ENCODE measurements at regions not wholly inside any gene's neighbourhood (a gene's known extent, or its start where the extent isn't known, plus 50 kb on each side); places are given as distances from the start of the nearest gene placed in this dataset.
"Not testable (repeated sequence)": the region's sequence is repeated elsewhere in the genome, so short reads cannot be mapped to it uniquely, and the experiment has no call there.

DNA sequence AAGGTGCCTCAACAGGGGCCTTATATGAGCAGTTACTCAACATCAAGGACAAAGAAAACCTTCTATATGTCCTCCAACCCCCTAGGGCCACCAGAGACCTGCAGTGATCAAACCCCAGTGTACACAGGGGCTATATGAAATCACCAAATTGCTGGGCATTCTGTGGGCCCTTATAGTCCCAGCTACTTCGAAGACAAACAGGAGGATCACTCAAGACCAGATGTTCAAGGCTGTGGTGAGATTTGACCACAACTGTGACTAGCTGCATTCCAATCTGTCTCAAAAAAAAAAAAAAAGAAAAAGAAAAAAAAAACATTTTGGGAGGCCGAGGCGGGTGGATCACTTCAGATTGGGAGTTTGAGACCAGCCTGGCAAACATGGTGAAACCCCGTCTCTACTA lies 51.0 kb upstream of the PRB2 start:
- DNase-seq: peak; percentile 38

DNA sequence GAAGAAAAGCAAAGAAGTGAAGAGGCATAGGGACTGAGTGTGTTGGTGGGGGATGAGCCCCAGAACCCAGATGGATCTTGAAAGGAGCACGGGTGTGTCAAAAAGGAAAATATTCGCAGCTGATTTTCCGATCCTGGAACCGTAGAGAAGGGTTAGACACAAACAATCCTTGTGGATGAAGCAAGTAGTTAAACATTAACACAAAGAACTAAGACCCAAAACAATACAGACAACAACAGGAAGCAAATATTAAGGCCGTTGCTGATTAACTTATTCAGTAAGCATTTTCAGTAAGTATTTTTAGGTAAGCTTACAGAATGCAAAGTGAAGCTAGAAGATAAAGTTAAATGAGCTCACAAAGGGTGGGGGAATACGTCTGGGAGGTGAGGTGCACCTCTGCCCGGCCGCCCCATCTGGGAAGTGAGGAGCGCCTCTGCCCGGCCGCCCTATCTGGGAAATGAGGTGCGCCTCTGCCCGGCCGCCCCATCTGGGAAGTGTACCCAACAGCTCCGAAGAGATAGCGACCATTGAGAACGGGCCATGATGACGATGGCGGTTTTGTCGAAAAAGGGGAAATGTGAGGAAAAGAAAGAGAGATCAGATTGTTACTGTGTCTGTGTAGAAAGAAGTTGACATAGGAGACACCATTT lies 62.8 kb upstream of the PRB2 start:
- DNase-seq: no peak

DNA sequence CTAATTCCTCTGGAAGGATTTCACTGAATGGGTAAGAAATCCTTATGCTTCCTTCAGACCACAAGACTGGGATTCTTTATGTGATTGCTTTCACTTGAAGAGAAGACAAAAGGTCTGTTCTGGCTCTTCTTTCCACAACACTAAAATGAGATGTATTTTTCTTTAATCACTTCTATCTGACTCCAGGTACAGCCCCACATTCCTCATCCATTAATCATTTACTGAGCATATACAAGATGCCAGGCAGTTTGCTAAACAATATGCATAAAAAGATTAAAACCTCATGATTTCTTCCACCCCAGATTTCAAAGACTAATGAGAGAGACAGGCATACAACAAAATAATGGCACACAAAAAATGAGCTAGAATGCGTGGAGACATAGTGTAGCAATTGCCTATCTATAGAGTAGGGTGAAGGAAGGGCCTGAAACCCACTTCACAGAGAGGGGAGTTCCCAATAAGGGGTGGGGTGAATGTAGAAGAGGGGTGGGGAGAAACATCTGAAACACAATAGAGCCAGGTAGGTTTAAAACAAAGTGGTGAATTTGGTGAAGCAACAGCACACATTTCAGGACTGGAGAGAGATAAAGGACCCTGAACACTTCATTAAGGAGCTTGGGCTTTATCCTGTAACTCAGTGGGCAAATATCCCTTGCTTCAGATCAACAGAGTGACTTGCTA lies 65.1 kb upstream of the PRB2 start:
- no peak for DNase-seq

DNA sequence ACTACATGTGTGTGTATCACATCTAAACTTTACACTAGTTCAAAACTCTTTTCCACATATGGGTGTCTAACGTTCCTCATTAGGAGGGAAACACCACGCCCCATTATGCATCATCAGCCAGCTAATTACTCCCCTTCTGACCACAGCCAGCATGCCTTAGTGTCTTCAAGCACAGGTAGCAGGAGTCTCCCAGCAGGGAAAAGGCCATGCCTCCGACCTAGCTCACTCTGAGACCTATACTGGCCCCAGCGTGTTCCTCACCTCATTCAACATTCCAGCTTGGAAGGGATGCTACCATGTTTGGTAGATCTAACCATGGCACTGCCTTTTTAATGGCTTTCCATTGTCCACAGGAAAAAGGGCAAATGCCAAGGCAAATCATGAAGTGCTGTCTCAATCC lies 66.1 kb upstream of the PRB2 start:
- DNase-seq: no peak

DNA sequence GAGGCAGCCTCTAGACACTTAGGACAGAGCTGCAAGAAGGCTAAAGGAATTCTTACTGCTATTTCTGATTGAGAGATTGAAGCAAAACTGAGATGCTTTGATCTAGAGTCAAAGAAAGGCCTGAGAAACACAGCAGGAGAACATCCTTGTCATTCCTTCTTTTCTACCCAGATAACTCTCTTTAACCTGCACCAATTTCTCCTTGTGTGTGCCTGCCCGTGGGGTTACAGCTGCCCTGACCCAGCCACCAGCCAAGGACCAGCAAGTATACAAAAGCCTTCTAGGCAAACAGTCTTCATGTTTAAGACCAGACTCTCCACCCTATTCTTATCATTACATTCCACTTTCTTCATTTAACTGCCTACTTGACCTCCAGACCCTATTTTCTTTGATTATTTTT lies 81.7 kb upstream of the PRB2 start:
- DNase-seq: no peak

DNA sequence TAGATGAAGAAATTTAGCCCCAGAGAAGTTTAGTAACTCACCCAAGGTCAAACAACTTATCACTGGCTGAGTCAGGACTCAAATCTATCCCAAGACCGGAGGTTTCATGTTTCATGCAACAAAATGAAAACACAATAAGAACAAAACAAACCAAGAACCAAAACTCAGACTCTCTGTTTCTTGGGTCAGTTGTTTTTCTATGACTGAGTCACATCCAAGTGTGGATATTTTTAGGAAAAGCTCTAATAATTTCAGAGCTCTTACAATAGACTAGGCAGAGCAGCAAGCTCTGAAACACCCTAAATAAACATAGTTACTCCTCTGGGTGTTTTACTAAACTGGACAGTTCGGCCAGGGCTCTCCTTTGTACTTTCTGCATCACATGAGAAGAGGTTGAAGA lies 87.6 kb upstream of the PRB2 start:
- DNase-seq: no peak

DNA sequence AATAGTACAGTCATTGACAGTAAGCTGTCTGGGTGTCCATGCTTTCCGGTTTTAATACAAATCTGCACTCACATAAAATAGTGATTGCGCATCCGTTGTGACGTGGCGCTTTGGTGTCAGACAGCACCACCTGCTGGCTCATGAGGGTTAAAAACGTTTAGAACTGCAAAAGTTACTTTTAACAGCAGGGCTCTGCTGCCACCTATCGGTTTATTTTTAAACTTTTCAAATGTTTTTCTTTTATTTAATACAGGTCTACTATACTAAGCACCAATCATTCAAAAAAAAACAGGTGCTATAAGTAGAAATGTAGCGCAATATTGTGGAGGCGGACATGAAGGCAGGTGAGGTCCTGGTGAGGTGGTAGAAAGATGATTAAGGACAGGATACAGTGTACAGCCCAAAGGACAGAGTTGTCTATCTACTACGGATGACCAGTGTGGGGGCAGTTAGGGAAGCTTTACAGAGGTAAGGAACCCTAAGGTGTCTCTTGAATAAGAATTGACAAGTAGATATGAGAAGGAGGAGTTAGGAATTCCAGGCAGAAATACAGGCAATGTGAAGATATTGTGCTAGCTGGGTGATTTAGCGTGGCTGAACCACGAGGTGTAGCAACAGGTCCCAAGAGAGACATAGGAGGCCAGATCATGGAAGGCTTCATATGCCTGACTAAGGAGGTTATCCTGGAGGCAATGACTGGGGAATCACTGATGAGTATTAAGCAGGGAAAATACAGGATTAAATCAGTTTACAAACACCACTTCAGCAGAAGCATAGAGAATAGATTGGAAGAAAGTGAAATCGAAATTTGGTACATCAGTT lies 91.5 kb upstream of the PRB2 start:
- DNase-seq: peak; percentile 78

DNA sequence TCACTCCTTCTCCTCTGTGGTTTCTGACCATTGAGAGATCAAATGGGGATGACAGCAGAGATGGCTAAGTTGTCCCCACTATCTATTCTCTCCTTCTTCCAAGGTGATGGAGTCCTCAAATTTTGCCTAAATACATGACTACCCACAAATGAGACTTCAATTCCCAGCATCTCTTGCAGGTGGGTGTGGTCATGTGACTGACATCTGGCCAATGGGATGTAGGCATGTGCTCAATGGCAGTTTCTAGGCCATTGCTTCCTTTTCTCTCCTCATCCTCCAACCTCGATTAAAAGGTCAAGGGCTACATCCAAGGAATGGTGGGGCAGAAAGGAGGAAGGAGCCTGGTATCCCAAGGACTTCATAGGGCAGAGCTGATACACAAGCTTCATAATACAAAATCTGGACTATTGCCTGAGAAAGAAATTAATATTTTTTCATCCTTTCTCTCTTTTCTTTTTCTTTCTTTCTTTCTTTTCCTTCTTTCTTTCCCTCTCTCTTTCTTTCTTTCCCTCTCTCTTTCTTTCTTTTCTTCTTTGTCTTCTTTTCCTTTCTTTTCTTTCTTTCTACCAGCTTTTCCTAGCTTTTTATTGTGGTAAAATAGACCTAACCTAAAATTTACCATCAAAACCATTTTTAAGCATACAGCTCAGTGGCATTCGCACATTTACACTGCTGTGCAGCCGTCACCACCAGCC lies 100.9 kb upstream of the PRB2 start:
- no peak for DNase-seq

DNA sequence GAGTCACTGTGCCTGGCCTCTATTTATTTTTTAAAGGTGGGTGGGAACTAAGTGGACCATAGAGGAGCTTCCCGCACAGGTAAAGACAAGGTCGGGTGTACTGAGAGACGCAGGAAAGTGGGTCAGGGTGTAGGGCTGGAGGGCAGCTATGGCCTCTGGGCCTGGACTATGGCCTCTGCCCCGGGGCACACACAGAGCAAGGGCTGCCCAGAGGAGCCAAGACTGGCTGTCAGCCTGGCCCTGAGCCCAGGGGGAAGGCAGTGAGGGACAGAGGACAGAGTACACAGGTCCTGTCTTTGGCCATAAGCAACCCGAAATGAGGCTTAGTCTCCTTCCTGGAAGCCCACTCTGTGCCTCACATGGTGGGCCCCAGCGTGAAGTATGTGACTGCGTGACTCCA lies 102.1 kb upstream of the PRB2 start:
- no peak for DNase-seq

DNA sequence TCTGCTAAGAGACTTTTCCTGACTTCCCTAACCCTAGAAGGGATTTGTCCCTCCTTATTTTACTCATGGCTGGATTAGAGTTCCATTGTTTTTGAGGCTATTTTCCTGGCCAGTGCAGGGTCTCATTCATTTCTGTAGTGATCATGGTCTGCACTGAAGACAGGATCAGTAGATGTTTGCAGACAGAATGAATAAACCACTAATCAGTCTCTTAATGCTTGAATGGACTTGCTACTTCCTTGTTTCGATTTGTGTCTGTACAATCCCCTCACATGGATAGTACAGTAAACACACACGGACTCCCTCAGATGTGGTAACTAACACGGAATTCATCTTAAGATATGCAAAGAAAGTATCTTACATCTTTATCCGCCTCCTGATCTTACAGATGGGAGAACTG lies 102.6 kb upstream of the PRB2 start:
- peak; percentile 41 for DNase-seq

DNA sequence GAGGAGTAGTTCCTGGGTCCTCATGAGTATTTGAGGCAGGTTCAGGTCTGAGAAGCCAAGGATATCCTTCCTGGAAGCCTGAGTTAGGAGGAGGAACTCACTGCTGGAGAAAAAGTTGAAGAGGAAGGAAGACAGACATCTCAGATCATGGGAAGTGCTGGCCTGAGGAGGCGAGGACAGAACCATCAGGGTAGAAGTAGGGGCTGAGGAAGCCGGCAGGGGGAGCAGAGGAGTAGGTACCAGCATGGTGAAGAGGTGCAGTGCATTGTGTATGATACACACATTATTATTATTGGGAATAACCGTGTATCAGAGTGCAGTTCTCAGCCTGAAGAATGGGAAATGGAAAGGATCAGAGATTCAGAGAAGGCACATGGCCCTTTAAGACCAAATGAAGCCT lies 103.2 kb upstream of the PRB2 start:
- DNase-seq: not testable (repeated sequence)

DNA sequence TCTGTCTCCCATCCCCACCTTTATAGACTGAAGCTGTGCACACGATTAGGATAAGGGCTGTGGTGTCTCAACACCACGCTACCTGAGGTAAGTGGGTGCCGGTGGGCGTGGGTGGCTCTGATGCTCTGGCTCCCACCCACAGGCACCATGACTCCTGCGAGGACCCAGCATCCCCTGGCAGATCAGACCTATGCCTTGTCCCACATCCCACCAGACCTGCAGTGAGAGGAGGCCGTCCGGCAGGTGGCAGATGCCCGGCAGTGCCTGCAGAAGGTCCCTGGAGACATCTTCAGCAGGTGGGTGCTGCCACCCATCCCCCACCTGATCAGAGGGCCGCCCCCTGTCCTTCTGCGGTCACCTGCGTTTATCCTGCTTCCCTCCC lies 104.4 kb upstream of the PRB2 start:
- no peak for DNase-seq

DNA sequence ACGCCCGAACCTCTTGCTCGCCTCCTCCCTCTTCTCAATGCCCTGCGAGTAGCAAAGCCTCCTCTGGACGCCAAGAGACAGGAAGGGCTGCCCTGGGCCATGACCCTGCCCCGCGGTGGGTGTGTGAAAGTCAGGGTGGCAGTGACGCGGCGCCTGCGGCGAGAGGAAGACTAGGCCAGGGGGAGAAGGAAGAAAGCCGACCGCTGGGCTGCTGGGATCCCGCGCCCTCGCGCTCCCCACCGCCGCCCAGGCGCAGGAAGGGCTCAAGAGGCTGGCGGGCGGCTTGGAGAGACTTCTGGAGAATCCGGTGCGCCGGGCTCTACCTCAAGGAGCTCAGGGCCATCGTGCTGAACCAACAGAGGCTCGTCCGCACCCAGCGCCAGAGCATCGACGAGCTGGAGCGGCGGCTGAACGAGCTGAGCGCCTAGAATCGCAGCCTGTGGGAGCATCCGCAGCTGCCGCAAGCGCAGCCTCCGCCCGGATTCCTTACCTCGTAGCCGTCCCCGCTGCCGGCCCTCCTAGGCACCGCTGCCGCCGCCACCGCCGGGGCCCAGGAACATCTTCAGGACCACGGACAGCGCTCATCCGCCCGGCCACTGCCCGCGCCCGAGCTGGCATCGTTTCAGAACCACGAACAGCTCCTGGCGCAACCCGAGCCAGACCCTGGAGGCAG lies 105.0 kb upstream of the PRB2 start:
- no peak for DNase-seq

DNA sequence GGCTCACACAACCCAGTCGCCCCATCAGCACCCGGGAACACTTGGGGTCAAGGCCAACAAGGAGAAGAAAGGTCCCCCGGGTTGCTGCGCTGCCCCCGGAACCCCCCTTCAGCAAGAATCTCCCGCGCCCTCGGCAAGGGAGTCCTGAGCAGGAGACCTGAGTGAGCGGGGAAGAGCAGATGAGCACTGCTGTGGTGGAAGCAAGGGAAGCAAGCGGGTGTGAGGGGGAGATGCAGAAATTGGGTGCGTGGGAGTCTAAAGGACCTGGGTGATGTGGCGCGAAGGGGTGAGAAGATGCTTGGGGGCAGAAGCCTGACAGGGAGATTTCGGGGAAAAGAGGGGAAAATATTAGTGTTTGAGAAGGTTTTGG lies 105.5 kb upstream of the PRB2 start:
- no peak for DNase-seq

DNA sequence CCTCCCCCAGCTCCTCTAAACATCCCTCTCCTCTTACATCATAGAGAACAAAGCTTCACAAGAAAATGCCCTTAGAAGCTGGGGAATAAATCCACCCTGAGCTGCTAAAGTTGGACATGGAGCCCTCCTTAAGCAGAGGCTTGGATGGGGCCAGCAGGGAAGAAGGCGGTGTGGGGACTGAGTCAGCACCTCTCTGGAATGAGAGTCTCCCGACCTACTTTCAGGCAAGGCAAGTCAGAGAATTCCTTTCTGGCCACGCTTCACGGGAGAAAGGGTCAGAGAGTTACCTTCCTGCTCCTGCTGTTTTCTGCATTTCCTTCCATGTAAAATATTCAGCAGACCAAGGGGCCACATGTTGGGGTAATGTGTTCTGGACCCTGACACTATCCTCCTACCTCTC lies 113.3 kb upstream of the PRB2 start:
- DNase-seq: no peak

DNA sequence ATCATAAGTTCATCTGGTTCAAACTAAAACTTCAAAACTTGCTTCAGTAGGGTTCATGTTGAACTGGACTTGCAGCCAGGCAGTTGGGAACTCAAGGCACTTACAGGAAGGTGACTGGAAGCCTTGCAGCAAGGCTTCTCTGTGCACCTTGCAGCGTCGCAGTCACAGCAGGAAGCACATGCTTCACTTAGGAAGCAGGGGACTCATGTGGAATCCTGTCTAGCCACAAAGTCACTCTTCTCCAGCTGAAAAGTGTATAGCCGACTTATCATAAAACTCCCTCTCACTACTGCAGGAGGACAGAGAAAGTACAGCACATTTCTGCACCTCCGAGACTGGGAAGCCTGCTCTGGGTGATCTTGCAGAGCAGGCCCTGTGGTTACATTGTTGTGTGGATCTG lies 114.0 kb upstream of the PRB2 start:
- no peak for DNase-seq

DNA sequence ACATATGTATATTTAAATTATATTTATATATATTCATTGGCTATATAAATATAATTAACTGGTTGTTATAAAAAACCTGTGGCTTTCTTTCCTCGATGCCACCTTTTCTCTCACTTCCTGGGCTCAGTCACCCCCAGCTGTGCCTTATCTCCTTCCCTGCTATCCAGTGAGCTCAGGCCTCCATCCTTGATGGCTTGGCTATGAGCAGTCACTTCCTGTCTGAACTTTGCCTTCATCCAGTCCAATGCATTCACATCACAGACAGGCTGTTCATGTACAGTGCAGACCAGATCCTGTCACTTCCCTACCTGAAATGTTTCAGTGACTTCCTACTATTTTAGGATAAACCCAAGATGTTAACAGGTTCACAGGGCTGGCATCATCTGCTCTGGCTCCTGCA lies 115.3 kb upstream of the PRB2 start:
- DNase-seq: no peak

DNA sequence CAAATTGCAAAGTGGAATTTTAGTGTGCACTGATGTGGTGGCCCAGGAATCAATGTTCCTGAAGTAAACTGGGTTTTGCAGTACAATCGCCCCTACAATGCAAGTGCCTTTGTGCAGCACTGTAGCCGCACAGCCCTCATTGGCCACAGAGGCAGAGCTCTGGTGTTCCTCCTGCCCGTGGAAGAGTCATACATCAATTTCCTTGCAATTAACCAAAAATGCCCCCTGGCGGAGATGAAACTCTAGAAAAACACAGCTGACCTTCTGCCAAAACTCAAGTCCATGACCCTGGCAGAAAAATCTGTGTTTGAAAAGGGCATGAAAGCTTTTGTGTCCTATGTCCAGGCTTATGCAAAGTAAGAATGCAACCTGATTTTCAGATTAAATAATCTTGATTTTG lies 117.9 kb upstream of the PRB2 start:
- no peak for DNase-seq

DNA sequence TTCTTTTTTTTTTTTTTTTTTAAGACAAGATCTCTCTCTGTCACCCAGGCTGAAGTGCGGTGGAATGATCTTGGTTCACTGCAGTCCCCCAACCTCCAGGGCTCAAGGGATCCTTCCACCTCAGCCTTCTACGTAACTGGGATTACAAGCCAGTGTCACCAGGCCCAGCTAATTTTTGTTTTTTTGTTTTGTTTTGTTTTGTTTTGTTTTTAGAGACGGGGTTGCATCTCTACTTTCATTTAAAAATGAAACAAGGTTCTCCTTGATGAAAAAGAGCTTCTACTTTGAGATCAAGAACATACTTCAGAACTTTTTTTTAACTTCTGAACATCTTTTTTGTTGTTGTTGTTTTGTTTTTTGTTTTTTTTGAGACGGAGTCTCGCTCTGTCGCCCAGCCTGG lies 121.7 kb upstream of the PRB2 start:
- no peak for DNase-seq

DNA sequence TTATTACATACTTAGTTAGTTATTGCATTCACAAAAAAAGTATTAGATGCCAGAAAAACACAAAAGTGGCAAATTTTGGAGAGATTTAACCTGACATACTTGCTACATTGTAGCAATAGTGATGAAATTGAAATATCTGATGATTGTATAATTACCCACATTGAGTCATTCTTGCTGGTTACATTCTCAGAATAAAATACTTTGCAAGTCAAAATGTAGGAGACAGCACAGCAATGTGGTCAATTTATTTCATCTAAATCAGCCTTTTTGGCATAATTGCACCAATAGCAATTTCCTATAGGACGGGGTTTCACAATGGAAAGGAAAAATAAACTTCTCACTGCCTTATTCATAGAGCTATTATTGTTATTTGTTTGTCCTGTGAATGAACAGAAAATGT lies 125.0 kb upstream of the ETV6 start:
- DNase-seq: no peak

DNA sequence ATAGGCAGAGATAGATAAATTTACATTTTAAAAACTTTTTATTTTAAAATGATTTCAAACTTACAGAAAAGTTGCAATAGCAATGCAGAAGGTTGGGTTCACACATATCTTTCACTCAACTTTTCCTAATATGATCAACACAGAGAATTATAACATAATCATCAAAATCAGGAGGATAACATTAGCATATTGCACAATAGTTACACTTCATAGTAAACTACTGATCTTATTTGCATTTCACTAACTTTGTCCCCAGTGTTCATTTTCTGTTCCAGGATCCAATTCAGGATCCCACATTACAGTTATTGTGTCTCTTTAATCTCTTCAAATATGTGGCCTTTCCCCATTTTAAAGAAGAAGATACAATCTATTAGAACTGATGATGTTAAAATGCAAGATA lies 115.4 kb upstream of the ETV6 start:
- DNase-seq: no peak

DNA sequence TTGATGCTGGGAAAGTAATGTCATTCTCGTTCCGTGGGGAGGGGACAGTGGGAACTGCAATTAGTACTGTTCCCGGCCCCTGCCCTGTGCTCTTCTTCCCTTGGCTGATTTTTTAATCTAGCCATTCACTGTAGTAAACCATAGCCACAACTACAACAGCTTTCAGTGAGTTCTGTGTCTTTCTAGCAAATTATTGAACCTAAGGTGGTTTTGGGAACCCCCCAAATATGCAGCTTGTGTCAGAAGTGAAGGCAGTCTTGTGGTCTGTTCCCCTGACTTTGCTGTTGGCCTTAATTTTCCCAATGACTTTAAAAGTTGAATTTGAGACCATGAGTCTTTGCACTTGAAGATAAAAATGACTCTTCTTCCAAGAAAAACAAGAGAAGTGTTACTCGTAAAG lies 114.3 kb upstream of the ETV6 start:
- no peak for DNase-seq

DNA sequence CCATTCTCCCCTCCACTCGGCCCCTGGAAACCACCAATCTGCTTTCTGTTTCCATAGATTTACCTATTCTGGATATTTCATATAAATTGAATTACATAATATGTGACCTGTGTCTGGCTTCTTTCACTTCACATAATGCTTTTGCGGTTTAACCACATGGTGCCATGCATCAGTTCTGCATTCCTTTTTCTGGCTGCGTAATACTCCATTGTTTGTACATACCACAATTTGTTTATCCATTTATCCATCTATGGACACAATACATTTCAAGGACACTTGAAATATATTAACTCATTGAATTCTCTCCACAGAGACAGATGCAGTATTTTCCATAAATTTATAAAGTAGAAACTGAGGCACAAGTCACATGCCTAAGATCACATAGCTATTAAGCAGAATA lies 110.3 kb upstream of the ETV6 start:
- no peak for DNase-seq

Data from MV-4-11 (cell line).